ENCODE measurements at regions not wholly inside any gene's neighbourhood (a gene's known extent, or its start where the extent isn't known, plus 50 kb on each side); places are given as distances from the start of the nearest gene placed in this dataset.

DNA sequence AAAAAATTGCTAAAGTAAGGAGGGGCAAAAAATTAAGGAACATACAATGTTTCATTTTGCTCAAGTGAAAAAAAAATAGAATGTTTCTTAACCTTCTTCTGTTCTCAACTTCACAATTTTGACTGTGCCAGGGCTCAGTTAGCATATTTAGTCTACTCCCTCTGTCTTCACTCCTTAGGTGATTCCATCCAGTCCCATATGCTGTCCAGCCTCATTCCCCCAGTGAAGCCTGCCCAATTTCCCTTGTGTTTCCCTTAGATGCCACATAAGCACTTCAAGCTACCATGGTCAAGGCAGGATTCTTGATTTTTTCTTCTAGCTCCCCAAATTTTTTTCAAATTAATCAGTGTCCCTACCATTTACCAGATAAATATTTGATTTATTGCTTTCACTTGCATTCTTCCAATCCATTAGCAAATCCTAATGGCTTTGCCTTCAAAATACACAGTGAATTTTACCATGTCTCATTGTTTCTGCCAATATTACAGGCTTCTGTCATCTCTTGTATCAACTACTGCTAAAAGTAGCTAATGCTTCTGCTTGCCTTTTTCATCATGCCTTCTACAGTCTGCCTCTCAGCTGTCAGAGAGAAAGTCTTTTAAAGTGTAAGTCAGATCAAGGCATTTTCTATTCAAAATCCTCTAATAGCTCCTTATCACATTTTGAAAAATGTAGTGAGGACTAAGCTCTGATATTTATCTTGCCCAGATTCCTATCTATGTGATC, 166.8 kb downstream of the MACC1 start:
- H3K4me1 ChIP-seq: no peaks in the 10 kb centered on the region
- no peak overlapping the region for H3K4me3 ChIP-seq
- no peak for DNase-seq
- no peak overlapping the region for H3K27ac ChIP-seq
- TF ChIP-seq, protein P1, sequence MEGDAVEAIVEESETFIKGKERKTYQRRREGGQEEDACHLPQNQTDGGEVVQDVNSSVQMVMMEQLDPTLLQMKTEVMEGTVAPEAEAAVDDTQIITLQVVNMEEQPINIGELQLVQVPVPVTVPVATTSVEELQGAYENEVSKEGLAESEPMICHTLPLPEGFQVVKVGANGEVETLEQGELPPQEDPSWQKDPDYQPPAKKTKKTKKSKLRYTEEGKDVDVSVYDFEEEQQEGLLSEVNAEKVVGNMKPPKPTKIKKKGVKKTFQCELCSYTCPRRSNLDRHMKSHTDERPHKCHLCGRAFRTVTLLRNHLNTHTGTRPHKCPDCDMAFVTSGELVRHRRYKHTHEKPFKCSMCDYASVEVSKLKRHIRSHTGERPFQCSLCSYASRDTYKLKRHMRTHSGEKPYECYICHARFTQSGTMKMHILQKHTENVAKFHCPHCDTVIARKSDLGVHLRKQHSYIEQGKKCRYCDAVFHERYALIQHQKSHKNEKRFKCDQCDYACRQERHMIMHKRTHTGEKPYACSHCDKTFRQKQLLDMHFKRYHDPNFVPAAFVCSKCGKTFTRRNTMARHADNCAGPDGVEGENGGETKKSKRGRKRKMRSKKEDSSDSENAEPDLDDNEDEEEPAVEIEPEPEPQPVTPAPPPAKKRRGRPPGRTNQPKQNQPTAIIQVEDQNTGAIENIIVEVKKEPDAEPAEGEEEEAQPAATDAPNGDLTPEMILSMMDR (IDR thresholded peaks at IDR 0.05): no peak
- H3K9ac ChIP-seq (ENCODE audit: low read depth in 2 of 2, low read length in 2 of 2): no peak overlapping the region
- no peaks in the 10 kb centered on the region for H3K9me3 ChIP-seq
- intact Hi-C loops (cut with DNase I): no loop called here
- H3K27me3 ChIP-seq: no peaks in the 10 kb centered on the region
- no peaks in the 10 kb centered on the region for H3K36me3 ChIP-seq

DNA sequence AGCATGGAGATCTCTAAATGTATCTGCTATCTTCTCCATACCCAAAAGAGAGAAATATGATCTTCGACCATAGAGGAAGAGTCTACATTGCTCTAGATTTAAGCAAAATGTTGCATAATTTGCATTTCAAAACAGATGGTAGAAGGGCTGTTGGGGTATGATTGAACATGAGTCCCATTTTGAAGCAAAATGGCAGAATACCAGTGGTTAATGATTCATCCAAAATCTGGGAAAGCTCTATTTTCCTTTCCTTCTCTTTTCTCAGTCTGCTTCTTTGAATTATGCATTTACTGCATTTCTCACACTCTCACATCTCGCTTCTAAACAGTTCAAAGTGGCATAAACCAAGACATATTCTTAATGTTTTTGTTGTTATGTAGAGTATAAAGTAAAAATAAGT, 178.5 kb downstream of the MACC1 start:
- Histone ChIP-seq H3K9ac (ENCODE audit: low read depth in 2 of 2, low read length in 2 of 2) (no peak overlapping the region), H3K9me3 (no peaks in the 10 kb centered on the region)
- intact Hi-C loops (cut with DNase I): no loop called here

DNA sequence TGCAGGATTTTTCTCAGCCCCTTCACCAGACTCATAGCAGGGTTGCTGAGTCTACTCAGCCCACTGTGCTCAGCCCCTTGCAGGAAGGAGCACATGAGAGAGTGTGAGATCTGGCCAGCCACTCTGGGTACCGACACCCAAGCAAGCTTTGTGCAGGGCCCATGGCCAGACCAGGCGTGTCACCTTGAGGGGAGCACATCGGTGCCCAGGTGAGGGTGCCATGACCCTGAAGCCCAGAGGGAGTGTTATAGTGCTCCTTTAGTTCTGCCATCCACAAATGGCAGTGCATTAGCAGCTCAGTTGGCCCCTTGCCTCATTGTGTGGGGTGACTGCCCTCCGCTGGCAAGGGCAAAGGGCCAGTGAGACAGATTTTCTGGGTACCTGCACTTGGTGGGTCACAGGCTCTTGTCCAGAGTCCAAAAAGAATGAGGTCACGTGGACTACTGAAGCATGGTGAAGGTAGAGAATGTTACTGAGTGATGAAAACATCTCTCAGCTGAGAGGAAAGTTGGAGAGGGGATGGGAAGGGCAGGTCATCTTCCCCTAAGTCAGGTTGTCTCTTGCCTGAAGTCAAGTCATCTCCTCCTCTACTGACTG, 181.8 kb downstream of the MACC1 start:
- Histone ChIP-seq H3K27ac (no peak overlapping the region), H3K4me3 (no peak overlapping the region), H3K9ac (ENCODE audit: low read depth in 2 of 2, low read length in 2 of 2) (no peak overlapping the region), H3K4me1 (no peaks in the 10 kb centered on the region), H3K27me3 (no peaks in the 10 kb centered on the region), H3K36me3 (no peaks in the 10 kb centered on the region), H3K9me3 (no peaks in the 10 kb centered on the region)
- TF ChIP-seq, protein P1 (IDR thresholded peaks at IDR 0.05): no peak
- intact Hi-C loops (cut with DNase I): no loop called here
- DNase-seq: no peak

More for the DNA sequence above, 178.5 kb downstream of the MACC1 start:
- H3K27me3 ChIP-seq: no peaks in the 10 kb centered on the region
- no peaks in the 10 kb centered on the region for H3K36me3 ChIP-seq
- no peak overlapping the region for H3K27ac ChIP-seq
- no peaks in the 10 kb centered on the region for H3K4me1 ChIP-seq
- TF ChIP-seq, protein P1 (IDR thresholded peaks at IDR 0.05): no peak
- H3K4me3 ChIP-seq: no peak overlapping the region
- DNase-seq: no peak

DNA sequence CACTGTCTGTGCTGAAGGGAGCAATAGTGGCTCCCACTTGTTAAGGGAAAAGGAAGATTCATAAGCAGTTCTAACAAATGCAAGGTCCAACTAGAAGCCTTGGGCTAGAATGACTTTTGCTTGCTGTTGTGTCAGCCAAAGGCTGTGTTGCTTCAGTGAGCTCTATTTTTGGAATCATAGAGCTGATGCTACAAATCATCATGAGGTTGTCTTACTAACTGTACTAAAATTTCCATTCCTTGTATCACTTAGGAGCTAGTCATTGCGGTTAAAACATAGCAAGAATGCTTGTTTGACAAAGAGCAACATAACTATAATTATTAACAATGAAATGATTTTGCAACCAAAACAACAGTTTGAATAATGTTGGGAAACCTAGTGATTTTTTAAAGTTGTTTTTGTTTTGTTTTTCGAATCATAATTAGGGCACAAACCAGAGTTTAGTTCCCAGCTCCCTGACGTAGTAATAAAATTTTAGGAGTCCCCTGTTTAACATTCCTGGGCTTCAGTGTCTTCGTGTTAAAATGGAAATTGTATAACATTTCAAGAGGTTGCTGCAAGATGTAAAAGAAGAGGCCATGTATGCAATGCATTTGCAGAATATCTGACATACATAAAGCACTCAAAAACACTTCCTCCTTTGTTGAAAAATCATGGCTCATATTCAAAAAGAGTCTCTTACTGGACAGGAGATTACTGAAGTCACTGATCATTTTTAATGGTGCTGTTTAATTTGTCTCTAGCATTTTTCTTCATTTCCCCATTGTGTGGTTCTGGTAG, 183.4 kb downstream of the MACC1 start:
- intact Hi-C loops (cut with DNase I): no loop called here
- Histone ChIP-seq H3K4me1 (no peaks in the 10 kb centered on the region), H3K9me3 (no peaks in the 10 kb centered on the region), H3K36me3 (no peaks in the 10 kb centered on the region), H3K9ac (ENCODE audit: low read depth in 2 of 2, low read length in 2 of 2) (no peak overlapping the region), H3K4me3 (no peak overlapping the region), H3K27me3 (no peaks in the 10 kb centered on the region), H3K27ac (no peak overlapping the region)
- TF ChIP-seq, protein P1 (IDR thresholded peaks at IDR 0.05): no peak
- DNase-seq: no peak

DNA sequence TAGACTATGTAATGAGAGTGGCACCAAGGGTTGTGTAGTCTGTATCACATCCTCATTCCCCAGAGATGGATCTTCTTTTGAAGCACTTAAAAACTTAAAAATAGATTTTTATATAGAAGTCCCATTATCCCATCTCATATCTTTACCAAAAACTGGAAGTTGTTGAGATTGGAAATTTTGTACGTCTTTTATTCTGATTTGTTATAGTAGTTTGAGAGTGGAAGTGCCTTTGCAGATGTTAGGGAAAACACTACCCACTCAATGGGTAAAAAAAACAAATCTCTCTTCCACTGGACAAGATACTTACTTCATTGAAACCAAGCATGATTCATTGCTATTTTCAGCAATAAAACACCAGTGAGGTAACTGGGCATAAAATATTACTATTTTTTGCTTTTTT, 184.4 kb downstream of the MACC1 start:
- no peak for DNase-seq
- Histone ChIP-seq H3K27me3 (no peaks in the 10 kb centered on the region), H3K4me1 (no peaks in the 10 kb centered on the region), H3K9ac (ENCODE audit: low read depth in 2 of 2, low read length in 2 of 2) (no peak overlapping the region), H3K4me3 (no peak overlapping the region), H3K27ac (no peak overlapping the region), H3K36me3 (no peaks in the 10 kb centered on the region), H3K9me3 (no peaks in the 10 kb centered on the region)
- intact Hi-C loops (cut with DNase I): no loop called here
- TF ChIP-seq, protein P1 (IDR thresholded peaks at IDR 0.05): no peak
